Neural crest cell (in vitro differentiated cells): ENCODE measurements at regions not wholly inside any gene's neighbourhood (a gene's known extent, or its start where the extent isn't known, plus 50 kb on each side); places are given as distances from the start of the nearest gene placed in this dataset.

Source experiments
- DNase-seq: peaks from one replicate; pipeline ENCODE4 v3.0.0; 2021; ENCODE audit warnings: low read depth, mixed read lengths, low spot score
- H3K27ac Mint-ChIP-seq: one replicate; pipeline ENCODE4 v1.8.0; 2021; ENCODE audit warnings: mild to moderate bottlenecking, mixed read lengths; ENCODE audit not compliant: unreplicated experiment
- H3K27me3 Mint-ChIP-seq: 2 replicates; pipeline ENCODE4 v1.8.0; 2021; ENCODE audit warnings: low read depth, mild to moderate bottlenecking, mixed read lengths
- H3K36me3 Mint-ChIP-seq: 2 replicates; pipeline ENCODE4 v1.8.0; 2021; ENCODE audit warnings: low read depth, mild to moderate bottlenecking, mixed read lengths
- H3K4me1 Mint-ChIP-seq: 2 replicates; pipeline ENCODE4 v1.8.0; 2021; ENCODE audit warnings: mixed read lengths
- H3K4me3 Mint-ChIP-seq: one replicate; pipeline ENCODE4 v1.8.0; 2021; ENCODE audit warnings: mild to moderate bottlenecking, mixed read lengths
- H3K9me3 Mint-ChIP-seq: 2 replicates; pipeline ENCODE4 v1.8.0; 2021; ENCODE audit warnings: mixed read lengths
- TF ChIP-seq, protein P1 (sequence below): fragments of 200-600 bp; sonication (generic); conservative IDR thresholded peaks from 2 replicates; pipeline ENCODE4 v1.5.0; 2021; ENCODE audit warnings: antibody characterized with exemption, mild to moderate bottlenecking

DNA sequence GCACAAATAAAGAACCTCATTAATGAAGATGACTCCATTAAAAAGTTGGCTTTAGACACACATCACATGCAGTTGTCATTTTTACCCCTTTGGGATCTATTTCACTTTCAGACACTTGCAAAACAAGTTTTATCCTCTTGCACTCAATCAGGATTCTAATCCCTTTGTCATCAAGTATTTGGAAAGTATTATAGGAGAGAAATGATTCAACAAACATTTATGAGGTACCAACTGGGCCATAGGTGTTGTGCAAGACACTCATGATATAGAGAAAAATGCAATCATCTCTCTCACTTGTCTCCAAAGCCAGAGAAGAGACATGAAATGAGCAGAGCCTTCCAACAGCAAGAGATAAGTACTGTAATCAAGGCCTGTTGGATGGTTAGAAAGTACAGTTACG is 327.7 kb downstream of the RMST start:
- no peak for DNase-seq
- peaks cover 15% of the 10 kb centered on the region for H3K9me3 Mint-ChIP-seq
- no peak overlapping the region for H3K4me3 Mint-ChIP-seq
- no peaks in the 10 kb centered on the region for H3K27me3 Mint-ChIP-seq
- H3K4me1 Mint-ChIP-seq, result peaks cover 9% of the 10 kb centered on the region
- TF ChIP-seq, protein P1, sequence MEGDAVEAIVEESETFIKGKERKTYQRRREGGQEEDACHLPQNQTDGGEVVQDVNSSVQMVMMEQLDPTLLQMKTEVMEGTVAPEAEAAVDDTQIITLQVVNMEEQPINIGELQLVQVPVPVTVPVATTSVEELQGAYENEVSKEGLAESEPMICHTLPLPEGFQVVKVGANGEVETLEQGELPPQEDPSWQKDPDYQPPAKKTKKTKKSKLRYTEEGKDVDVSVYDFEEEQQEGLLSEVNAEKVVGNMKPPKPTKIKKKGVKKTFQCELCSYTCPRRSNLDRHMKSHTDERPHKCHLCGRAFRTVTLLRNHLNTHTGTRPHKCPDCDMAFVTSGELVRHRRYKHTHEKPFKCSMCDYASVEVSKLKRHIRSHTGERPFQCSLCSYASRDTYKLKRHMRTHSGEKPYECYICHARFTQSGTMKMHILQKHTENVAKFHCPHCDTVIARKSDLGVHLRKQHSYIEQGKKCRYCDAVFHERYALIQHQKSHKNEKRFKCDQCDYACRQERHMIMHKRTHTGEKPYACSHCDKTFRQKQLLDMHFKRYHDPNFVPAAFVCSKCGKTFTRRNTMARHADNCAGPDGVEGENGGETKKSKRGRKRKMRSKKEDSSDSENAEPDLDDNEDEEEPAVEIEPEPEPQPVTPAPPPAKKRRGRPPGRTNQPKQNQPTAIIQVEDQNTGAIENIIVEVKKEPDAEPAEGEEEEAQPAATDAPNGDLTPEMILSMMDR, result no peak
- H3K36me3 Mint-ChIP-seq, result peaks cover 10% of the 10 kb centered on the region
- no peak overlapping the region for H3K27ac Mint-ChIP-seq

DNA sequence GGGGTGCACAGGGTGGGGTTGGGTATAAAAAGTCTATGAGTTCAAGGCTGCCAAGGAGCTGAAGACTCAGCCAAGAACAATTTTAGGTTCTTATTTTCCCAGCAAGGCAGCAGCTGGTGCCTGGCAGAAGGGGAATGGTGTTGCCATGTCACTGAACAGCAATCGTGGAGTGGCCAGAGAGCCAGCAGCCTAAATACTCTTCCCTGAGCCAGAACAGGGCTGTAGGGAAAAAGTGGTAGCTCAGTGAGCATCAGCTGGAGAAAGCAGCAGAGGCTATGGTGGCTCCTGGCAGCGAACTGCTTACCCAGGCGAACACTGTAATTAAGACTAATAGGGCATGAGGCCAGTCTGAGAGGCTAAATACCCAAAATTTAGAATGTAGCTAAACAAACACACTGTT is 334.9 kb downstream of the RMST start:
- no peak overlapping the region for H3K4me3 Mint-ChIP-seq
- peaks cover under 1% of the 10 kb centered on the region for H3K36me3 Mint-ChIP-seq
- H3K9me3 Mint-ChIP-seq, result peaks cover 8% of the 10 kb centered on the region
- peaks cover 21% of the 10 kb centered on the region for H3K4me1 Mint-ChIP-seq
- no peak for DNase-seq
- no peak overlapping the region for H3K27ac Mint-ChIP-seq
- no peaks in the 10 kb centered on the region for H3K27me3 Mint-ChIP-seq
- TF ChIP-seq, protein P1, result no peak

DNA sequence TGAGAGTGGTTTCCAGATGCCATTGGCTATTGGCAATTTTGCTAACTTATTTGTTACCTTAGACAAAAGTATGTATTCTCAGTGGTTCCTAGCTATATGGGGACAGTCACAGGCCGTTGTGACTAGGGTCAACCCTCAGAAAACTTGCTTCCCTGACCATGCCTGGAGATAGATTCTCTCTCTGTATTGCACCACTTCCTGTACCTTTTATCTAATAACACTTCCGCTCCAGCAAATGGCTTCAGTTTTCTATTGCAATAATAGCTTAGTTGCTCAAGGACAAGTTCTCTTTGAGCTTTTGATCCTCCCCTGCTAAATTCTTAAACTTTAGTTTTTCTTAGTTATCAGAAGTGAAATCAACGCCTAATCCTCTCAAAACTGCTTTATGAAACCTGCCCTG is 338.0 kb downstream of the RMST start:
- Mint-ChIP-seq H3K27me3 (no peaks in the 10 kb centered on the region), H3K36me3 (no peaks in the 10 kb centered on the region), H3K27ac (no peak overlapping the region), H3K4me1 (peaks cover 17% of the 10 kb centered on the region), H3K9me3 (peaks cover 4% of the 10 kb centered on the region), H3K4me3 (no peak overlapping the region)
- TF ChIP-seq, protein P1, result no peak
- no peak for DNase-seq

DNA sequence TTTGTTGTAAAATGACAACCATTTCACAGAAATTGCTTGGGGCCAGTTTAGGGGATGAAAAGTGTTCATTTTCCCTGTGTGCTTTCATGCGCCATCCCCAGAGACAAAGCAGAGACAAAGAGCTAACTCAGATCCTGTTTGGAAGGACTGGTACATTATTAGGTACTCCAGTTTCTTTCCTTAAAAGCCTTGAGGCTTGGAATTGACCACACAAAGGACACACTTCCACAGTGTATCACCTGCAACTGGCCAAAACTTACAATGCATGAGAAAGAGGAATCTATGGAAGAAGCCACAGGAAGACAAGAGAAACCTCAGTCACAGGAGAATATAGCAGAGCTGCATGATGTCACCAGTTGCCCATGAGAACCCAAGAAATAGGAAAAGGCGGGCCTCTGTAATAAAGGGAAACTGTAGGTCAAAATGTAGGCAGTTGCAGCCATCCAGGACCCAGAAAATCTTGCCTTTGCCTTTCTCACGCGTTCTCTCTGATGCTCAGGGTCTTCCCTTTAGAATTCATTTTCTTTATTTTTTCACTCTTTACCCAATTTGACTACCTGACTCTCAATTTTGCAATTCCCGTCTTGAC is 339.0 kb downstream of the RMST start:
- no peak overlapping the region for H3K4me3 Mint-ChIP-seq
- H3K4me1 Mint-ChIP-seq, result peaks cover 17% of the 10 kb centered on the region
- TF ChIP-seq, protein P1, result no peak
- peak overlapping the region; percentile 87 for H3K27ac Mint-ChIP-seq
- DNase-seq, result no peak
- peaks cover under 1% of the 10 kb centered on the region for H3K36me3 Mint-ChIP-seq
- H3K9me3 Mint-ChIP-seq, result peaks cover 4% of the 10 kb centered on the region
- H3K27me3 Mint-ChIP-seq, result no peaks in the 10 kb centered on the region

DNA sequence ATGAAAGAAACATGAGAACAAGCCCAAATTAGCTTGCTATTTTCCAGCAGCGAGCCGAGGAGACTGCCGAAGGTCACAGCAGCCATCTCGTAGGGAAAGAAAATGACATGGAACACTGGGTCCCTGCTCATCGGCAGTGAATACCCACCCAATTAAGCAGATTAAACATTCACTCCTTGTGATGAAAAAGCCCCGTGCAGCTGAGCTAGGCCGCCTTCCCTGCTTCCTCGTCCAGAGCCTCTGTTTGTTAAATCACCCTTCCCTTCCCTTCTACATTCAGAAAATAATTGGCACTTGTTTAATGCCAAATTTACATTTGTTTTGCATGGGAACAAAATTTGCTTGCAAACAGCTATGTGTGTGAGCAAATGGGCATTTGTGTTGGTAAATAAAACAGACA is 342.5 kb downstream of the RMST start:
- TF ChIP-seq, protein P1, result no peak
- DNase-seq, result no peak
- no peak overlapping the region for H3K27ac Mint-ChIP-seq

DNA sequence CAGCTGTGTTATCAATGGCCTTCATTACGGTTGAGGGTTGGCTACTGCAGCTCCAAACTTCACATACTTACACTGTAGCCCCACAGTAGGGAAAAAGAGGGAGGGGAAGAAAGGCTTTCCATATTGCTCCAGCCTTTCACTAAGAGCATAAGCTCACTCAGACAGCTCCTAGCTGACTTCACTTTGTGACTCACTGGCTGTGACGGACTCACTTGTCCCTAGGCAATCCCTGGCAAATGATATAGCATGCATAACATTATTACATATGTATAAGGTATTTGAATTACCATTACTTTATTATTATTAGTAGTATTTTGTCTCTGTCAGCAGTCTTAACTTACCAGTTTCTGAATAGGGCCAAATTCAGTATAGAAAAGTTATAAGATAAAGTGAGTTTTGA is 350.7 kb downstream of the RMST start:
- Mint-ChIP-seq H3K4me1 (no peaks in the 10 kb centered on the region), H3K27ac (no peak overlapping the region), H3K4me3 (no peak overlapping the region), H3K36me3 (no peaks in the 10 kb centered on the region), H3K27me3 (no peaks in the 10 kb centered on the region), H3K9me3 (no peaks in the 10 kb centered on the region)
- TF ChIP-seq, protein P1, result no peak
- no peak for DNase-seq

More for the DNA sequence above, 342.5 kb downstream of the RMST start:
- H3K27me3 Mint-ChIP-seq, result no peaks in the 10 kb centered on the region
- H3K9me3 Mint-ChIP-seq, result no peaks in the 10 kb centered on the region
- H3K36me3 Mint-ChIP-seq, result peaks cover 6% of the 10 kb centered on the region
- peaks cover 17% of the 10 kb centered on the region for H3K4me1 Mint-ChIP-seq
- no peak overlapping the region for H3K4me3 Mint-ChIP-seq
